GM12875 (cell line): ENCODE measurements at regions not wholly inside any gene's neighbourhood (a gene's known extent, or its start where the extent isn't known, plus 50 kb on each side); places are given as distances from the start of the nearest gene placed in this dataset.

ENCODE experiments used
- H3K4me3 ChIP-seq: one replicate; pipeline ENCODE4 v1.5.1; 2011; ENCODE audit warnings: low read depth, low read length, control low read depth
- TF ChIP-seq, protein P1 (sequence below): IDR thresholded peaks from 2 replicates; pipeline ENCODE4 v1.5.1; 2011; ENCODE audit warnings: low read depth, mild to moderate bottlenecking, control low read depth, inconsistent platforms, low read length, moderate library complexity, borderline replicate concordance; ENCODE audit not compliant: insufficient read depth

DNA sequence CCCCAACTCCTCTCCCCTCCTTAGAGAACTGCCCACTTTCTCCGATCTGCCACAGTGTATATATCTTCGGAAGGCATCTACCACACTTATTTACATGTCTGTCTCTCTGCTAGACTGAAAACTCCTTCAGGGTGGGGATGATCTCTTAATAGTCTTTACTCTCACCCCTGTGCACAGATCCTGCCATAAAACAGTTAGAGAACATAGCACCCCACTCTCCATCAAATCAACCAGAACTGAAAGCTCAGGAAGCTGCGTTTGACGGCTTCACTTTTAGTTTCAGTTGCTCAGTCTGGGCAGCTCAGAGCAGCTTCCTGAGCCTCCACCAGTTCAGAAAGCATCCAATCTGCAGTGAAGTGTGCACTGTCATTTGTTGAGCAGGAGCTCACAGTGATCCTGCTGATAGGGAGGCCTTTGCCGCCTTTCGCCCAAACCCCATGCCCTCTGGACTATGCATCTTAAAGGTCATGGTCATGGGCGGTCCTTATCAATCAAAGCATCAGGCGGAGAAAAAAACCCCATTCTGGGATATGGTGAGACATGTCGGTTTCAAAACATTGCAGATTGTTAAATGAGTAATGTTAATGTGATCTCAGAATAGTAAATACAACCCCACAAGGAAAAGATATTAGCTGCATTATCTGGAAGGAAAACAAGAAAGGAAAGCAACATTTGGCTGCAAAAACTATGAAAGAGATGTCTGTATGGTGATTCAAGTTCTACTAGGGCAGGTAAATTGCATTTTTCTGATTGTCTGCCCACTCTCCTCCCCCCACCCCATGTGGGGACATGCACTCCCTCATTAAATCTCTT lies 167.1 kb upstream of the ADO start:
- H3K4me3 ChIP-seq: peak overlapping the region; percentile 13
- TF ChIP-seq, protein P1, sequence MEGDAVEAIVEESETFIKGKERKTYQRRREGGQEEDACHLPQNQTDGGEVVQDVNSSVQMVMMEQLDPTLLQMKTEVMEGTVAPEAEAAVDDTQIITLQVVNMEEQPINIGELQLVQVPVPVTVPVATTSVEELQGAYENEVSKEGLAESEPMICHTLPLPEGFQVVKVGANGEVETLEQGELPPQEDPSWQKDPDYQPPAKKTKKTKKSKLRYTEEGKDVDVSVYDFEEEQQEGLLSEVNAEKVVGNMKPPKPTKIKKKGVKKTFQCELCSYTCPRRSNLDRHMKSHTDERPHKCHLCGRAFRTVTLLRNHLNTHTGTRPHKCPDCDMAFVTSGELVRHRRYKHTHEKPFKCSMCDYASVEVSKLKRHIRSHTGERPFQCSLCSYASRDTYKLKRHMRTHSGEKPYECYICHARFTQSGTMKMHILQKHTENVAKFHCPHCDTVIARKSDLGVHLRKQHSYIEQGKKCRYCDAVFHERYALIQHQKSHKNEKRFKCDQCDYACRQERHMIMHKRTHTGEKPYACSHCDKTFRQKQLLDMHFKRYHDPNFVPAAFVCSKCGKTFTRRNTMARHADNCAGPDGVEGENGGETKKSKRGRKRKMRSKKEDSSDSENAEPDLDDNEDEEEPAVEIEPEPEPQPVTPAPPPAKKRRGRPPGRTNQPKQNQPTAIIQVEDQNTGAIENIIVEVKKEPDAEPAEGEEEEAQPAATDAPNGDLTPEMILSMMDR: no peak

DNA sequence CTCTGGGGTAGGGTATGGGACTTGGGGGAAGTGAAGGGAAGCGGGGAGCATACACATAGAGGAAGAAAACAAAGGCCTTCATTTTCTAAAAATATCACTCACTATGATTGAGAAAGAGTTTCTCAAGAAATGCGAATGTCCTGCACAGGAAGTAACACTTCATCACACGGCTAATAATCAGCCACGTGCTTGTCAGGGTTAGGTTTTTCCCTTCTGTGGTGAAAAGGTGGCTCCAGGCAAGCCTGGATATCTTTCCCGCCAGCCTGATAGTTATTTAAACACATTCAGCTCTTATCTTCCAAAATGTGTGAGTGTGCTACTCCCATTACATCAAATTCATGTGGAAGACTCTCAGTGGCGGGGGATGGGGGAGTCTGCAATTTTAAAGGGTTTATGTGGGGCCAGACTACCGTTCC lies 166.4 kb upstream of the ADO start:
- no peak overlapping the region for H3K4me3 ChIP-seq
- TF ChIP-seq, protein P1: no peak

DNA sequence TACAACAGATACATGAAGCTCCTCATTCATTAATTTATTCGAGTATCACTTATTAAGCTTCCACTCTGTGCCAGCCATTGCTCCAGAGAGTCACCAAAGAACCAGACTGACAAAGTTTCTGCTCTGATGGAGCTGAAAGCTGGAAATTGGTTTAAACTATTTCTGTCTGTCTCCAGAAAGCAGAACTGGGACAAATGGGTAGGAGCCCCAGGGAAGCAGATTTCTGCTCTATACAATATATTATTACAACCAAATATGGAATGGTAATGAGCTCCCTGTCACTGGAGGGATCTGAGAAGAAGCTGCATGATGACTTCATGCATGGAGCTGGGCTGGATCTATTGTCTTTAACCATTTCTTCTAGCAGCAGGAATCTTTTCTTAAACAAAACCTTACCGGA lies 165.4 kb upstream of the ADO start:
- TF ChIP-seq, protein P1: no peak
- H3K4me3 ChIP-seq: no peak overlapping the region

DNA sequence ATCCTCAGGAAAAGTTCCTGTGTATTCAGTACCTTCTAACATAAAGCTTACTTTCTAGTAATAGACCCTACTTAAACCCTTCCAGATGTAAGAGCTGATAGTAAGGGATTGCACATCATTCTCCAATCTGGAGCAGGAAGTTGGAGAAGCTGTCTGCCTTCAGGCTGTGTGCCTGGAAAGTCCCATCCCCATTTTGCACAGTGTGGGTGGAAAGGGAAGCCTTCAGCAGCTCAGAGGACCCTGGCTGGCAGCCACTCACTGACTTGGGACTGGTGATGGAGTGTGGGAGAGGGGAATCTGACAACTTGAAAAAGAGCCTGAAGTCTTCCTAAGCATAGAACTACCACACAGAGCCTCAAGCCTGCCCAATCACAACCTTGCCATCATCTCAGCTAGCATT lies 164.1 kb upstream of the ADO start:
- H3K4me3 ChIP-seq: no peak overlapping the region
- TF ChIP-seq, protein P1: no peak

DNA sequence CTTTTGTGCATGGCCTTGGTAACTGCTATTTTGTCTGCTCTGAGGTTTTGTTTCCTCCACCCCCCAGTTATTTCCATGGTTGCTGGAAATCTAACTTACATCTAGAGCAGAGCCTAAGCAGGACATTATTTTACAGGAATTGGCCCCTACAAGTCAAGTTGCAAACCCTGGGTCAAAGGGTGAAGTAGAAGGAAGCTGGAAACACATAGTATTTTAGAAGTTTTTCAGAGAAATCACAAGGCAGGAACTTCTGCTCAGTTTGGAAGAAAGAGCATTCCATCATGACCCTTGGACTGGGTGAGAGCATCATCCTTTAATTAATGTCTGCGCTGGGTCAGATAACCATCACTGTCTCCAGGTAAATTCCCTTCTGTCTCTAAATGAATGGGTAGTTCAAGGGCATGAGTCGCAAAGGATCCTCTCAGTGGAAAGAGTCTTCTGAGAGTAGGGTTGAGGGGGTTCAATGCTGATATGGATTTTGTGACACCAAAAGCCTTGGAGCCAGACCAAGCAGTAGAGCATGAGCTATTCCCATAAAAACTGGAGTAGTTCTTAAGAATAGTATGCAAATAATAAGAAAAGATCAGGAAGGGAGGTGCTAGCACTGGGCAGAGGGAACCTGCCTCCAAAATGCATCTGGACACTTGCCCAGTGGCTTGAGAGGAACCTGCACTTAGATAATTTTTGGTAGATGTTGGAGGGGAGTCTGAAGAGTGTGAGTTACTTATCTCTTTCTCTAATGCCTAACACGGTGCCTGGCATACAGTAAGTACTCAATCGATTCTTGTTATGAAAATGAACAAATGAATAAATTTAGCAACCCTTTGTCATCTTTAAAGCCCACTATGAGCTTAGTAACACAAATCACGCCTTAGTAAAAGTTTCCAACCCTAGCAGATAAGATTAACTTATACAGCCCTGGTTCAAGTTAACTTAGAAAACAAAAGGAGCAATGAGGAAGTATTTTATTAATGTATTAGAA lies 160.6 kb upstream of the ADO start:
- TF ChIP-seq, protein P1: no peak
- no peak overlapping the region for H3K4me3 ChIP-seq

DNA sequence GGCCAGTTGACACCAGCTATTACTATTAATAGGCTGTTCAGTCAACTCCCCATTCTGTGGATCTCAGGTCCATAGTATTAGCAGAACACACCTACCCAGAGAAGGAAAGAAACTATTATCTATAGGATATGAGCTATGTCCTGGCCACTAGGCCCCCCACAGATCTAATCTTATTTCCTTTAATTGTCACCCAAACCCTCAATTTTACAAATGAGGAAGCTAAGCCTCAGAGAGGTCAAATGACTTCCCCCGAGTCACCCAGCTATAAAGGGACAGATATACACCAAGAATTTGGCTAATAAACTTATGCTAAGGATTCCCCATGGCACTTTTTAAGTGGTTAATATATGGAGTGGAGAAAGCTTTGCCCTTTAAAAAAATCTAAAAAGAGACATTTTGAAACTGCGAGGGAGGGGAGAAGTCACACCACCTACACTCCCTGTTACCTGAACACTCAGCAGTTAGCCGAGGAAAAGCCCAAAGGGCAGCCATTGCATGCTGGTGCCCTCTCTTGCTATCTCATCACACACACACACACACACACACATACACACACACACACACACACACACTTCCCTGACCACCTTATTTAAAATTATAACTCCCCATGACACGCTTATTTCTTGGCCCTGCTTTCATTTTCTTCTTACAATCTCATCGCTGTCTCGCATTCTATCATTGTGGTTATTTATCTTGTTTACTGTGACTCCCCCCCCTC lies 157.0 kb upstream of the ADO start:
- no peak overlapping the region for H3K4me3 ChIP-seq
- TF ChIP-seq, protein P1: no peak
